H1 (cell line): ENCODE measurements at regions not wholly inside any gene's neighbourhood (a gene's known extent, or its start where the extent isn't known, plus 50 kb on each side); places are given as distances from the start of the nearest gene placed in this dataset.

Experiments
- BRCA1 ChIP-seq: IDR thresholded peaks from 2 replicates; pipeline ENCODE4 v1.6.1; 2012; ENCODE audit warnings: low read depth, low read length, improper control_type of control experiment
- CBX5 ChIP-seq: fragments of 300-800, 300-1000 bp; sonication (generic); IDR thresholded peaks from 2 replicates; pipeline ENCODE4 v1.7.1; 2016; ENCODE audit warnings: antibody characterized with exemption, low read length, low read depth
- CBX8 ChIP-seq: fragments of 300-800, 300-1000 bp; sonication (generic); IDR thresholded peaks from 2 replicates; pipeline ENCODE4 v1.7.1; 2016; ENCODE audit warnings: low read depth, low read length, borderline replicate concordance
- CHD1 ChIP-seq: IDR thresholded peaks from 2 replicates; pipeline ENCODE4 v1.6.1; 2012; ENCODE audit warnings: low read depth, low read length, improper control_type of control experiment
- EGR1 ChIP-seq: IDR thresholded peaks from 2 replicates; pipeline ENCODE4 v1.6.1; 2011; ENCODE audit warnings: low read depth, low read length, borderline replicate concordance
- FOSL1 ChIP-seq: IDR thresholded peaks from 2 replicates; pipeline ENCODE4 v1.6.1; 2011; ENCODE audit warnings: mild to moderate bottlenecking, low read depth, low read length, moderate library complexity; ENCODE audit not compliant: insufficient read depth
- GTF2F1 ChIP-seq: IDR thresholded peaks from 2 replicates; pipeline ENCODE4 v1.6.1; 2012; ENCODE audit warnings: low read depth, low read length, improper control_type of control experiment, borderline replicate concordance
- JUN ChIP-seq: IDR thresholded peaks from 2 replicates; pipeline ENCODE4 v1.6.1; 2011; ENCODE audit warnings: low read depth, mild to moderate bottlenecking, improper control_type of control experiment, low read length
- NANOG ChIP-seq: IDR thresholded peaks from 2 replicates; pipeline ENCODE4 v1.6.1; 2011; ENCODE audit warnings: low read length, low read depth, mild to moderate bottlenecking, inconsistent platforms; ENCODE audit not compliant: insufficient read depth, poor library complexity, severe bottlenecking
- NRF1 ChIP-seq: IDR thresholded peaks from 2 replicates; pipeline ENCODE4 v1.6.1; 2011; ENCODE audit warnings: mild to moderate bottlenecking, low read depth, low read length, improper control_type of control experiment
- POLR2A ChIP-seq, 2 experiments: IDR thresholded peaks; 1 replicate in 1 of 2; 2 replicates in 1 of 2; pipeline ENCODE4 v1.6.1; 2011; ENCODE audit warnings: low read depth in 2 of 2, low read length in 2 of 2, mild to moderate bottlenecking in 2 of 2; ENCODE audit errors: control extremely low read depth in 1 of 2
- RBBP5 ChIP-seq: IDR thresholded peaks from 2 replicates; pipeline ENCODE4 v1.7.1; 2012; ENCODE audit warnings: low read depth, mild to moderate bottlenecking, inconsistent platforms, low read length, moderate library complexity, borderline replicate concordance
- RFX5 ChIP-seq: IDR thresholded peaks from 2 replicates; pipeline ENCODE4 v1.6.1; 2011; ENCODE audit warnings: low read depth, low read length, improper control_type of control experiment, borderline replicate concordance
- SP1 ChIP-seq: IDR thresholded peaks from 2 replicates; pipeline ENCODE4 v1.6.1; 2011; ENCODE audit warnings: low read depth, low read length
- SP2 ChIP-seq: IDR thresholded peaks from 2 replicates; pipeline ENCODE4 v1.6.1; 2012; ENCODE audit warnings: mild to moderate bottlenecking, low read length, inconsistent platforms
- SP4 ChIP-seq: IDR thresholded peaks from 2 replicates; pipeline ENCODE4 v1.6.1; 2012; ENCODE audit warnings: low read length, inconsistent platforms
- SRF ChIP-seq: IDR thresholded peaks from 2 replicates; pipeline ENCODE4 v1.6.1; 2011; ENCODE audit warnings: mild to moderate bottlenecking, low read depth, low read length, moderate library complexity
- TF ChIP-seq, protein P1 (sequence below): IDR thresholded peaks from 2 replicates; pipeline ENCODE4 v1.6.1; 2012; ENCODE audit warnings: low read length, inconsistent platforms
- TF ChIP-seq, protein P2 (sequence below): IDR thresholded peaks from 2 replicates; pipeline ENCODE4 v1.6.1; 2011; ENCODE audit warnings: low read depth, mild to moderate bottlenecking, low read length; ENCODE audit not compliant: insufficient read depth

DNA sequence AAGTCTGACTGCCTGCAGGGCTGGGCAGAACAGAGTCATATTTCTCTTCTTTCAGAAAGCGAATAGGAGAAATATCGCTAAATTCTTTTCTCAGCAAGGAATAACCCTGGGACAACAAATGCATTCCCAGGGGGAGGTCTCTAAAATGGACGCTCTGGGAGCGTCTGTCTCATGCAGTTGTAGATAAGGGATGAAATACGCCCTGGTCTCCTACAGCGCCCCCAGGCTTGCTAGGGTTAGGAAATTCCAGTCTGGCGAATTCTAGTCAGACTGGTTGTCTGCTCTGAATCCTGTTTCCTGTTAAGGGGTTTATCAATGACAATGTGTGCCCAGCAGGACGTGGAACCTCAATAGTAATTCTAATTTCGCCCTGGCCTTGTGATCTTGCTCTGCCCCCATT, 1214.1 kb downstream of the DIAPH3 start (continued):
- no peak for TF ChIP-seq CHD1
- TF ChIP-seq SP4: no peak
- no peak for TF ChIP-seq SP2
- no peak for TF ChIP-seq FOSL1
- TF ChIP-seq, protein P1, sequence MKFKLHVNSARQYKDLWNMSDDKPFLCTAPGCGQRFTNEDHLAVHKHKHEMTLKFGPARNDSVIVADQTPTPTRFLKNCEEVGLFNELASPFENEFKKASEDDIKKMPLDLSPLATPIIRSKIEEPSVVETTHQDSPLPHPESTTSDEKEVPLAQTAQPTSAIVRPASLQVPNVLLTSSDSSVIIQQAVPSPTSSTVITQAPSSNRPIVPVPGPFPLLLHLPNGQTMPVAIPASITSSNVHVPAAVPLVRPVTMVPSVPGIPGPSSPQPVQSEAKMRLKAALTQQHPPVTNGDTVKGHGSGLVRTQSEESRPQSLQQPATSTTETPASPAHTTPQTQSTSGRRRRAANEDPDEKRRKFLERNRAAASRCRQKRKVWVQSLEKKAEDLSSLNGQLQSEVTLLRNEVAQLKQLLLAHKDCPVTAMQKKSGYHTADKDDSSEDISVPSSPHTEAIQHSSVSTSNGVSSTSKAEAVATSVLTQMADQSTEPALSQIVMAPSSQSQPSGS: no peak
- no peak for TF ChIP-seq NANOG
- TF ChIP-seq, protein P2, sequence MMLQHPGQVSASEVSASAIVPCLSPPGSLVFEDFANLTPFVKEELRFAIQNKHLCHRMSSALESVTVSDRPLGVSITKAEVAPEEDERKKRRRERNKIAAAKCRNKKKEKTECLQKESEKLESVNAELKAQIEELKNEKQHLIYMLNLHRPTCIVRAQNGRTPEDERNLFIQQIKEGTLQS: no peak
- no peak for TF ChIP-seq CBX8
- TF ChIP-seq EGR1: no peak
- TF ChIP-seq GTF2F1: no peak
- no peak for TF ChIP-seq CBX5
- no peak for TF ChIP-seq NRF1
- no peak for TF ChIP-seq POLR2A (IDR thresholded peaks at IDR 0.05; ENCODE audit: control extremely low read depth in 1 of 2, low read depth in 2 of 2, low read length in 2 of 2)
- TF ChIP-seq RFX5: no peak
- no peak for TF ChIP-seq BRCA1
- no peak for TF ChIP-seq JUN
- no peak for TF ChIP-seq SP1
- TF ChIP-seq SRF: no peak
- no peak for TF ChIP-seq RBBP5
